Activated CD4-positive, CD25-positive, alpha-beta regulatory T cell (primary cell): ENCODE measurements at regions not wholly inside any gene's neighbourhood (a gene's known extent, or its start where the extent isn't known, plus 50 kb on each side); places are given as distances from the start of the nearest gene placed in this dataset.

Experiments
- DNase-seq, 4 experiments: peaks; one replicate each; lab custom pipeline; 2025; lab: John Stamatoyannopoulos, UW

- DNase-seq, result no peak
Observed at GRCh38 chr13:78227709-78228108, 309.1 kb upstream of the EDNRB start.

- DNase-seq, result no peak
Observed at GRCh38 chr13:78215458-78216108, 297.0 kb upstream of the EDNRB start.

- DNase-seq, result no peak
Observed at GRCh38 chr13:78201411-78201810, 282.8 kb upstream of the EDNRB start.

GRCh38 chr13:78198821-78199220 lies 280.2 kb upstream of the EDNRB start:
- no peak for DNase-seq

GRCh38 chr13:78198419-78198818 lies 279.8 kb upstream of the EDNRB start:
- no peak for DNase-seq

- DNase-seq, result no peak
Observed at GRCh38 chr13:78197231-78197630, 278.6 kb upstream of the EDNRB start.

GRCh38 chr13:78194904-78195639 lies 276.4 kb upstream of the EDNRB start:
- DNase-seq, result no peak

- no peak for DNase-seq
Observed at GRCh38 chr13:78193846-78194245, 275.2 kb upstream of the EDNRB start.

- DNase-seq, result no peak
Observed at GRCh38 chr13:78192716-78193115, 274.1 kb upstream of the EDNRB start.

- no peak for DNase-seq
Observed at GRCh38 chr13:78190296-78190695, 271.7 kb upstream of the EDNRB start.

- DNase-seq, result no peak
Observed at GRCh38 chr13:78187781-78188180, 269.1 kb upstream of the EDNRB start.

- DNase-seq, result no peak
Observed at GRCh38 chr13:78185700-78186099, 267.1 kb upstream of the EDNRB start.

GRCh38 chr13:78183732-78184131 lies 265.1 kb upstream of the EDNRB start:
- DNase-seq, result no peak

- DNase-seq, result no peak
Observed at GRCh38 chr13:78182813-78183212, 264.2 kb upstream of the EDNRB start.

- no peak for DNase-seq
Observed at GRCh38 chr13:78177306-78177705, 258.7 kb upstream of the EDNRB start.

- no peak for DNase-seq
Observed at GRCh38 chr13:78176880-78177279, 258.2 kb upstream of the EDNRB start.

- DNase-seq, result no peak
Observed at GRCh38 chr13:78169386-78169785, 250.8 kb upstream of the EDNRB start.

GRCh38 chr13:78168981-78169380 lies 250.3 kb upstream of the EDNRB start:
- DNase-seq, result no peak

GRCh38 chr13:78161266-78161665 lies 242.6 kb upstream of the EDNRB start:
- no peak for DNase-seq

GRCh38 chr13:78160793-78161192 lies 242.2 kb upstream of the EDNRB start:
- no peak for DNase-seq

GRCh38 chr13:78152415-78152814 lies 233.8 kb upstream of the EDNRB start:
- no peak for DNase-seq

GRCh38 chr13:78147905-78148304 lies 229.3 kb upstream of the EDNRB start:
- DNase-seq, result no peak

GRCh38 chr13:78145276-78145675 lies 226.6 kb upstream of the EDNRB start:
- DNase-seq, result no peak

GRCh38 chr13:78139765-78140164 lies 221.1 kb upstream of the EDNRB start:
- DNase-seq, result no peak
